Fibroblast of villous mesenchyme (primary cell): ENCODE measurements at regions not wholly inside any gene's neighbourhood (a gene's known extent, or its start where the extent isn't known, plus 50 kb on each side); places are given as distances from the start of the nearest gene placed in this dataset.

Experiments used
- DNase-seq: peaks from one replicate; pipeline ENCODE4 v3.0.0-alpha.2; 2010; ENCODE audit warnings: low read depth
- H3K4me3 ChIP-seq: 2 replicates; pipeline ENCODE4 v1.5.1; 2011; ENCODE audit warnings: low read depth, mild to moderate bottlenecking, low read length
- CTCF ChIP-seq: IDR thresholded peaks from 2 replicates; pipeline ENCODE4 v1.5.1; 2012; ENCODE audit warnings: low read depth, mild to moderate bottlenecking, low read length; ENCODE audit not compliant: insufficient read depth

- no peak for DNase-seq
- no peak for TF ChIP-seq CTCF
Measured at GRCh38 chr5:107776506-107776905, 105.8 kb upstream of the EFNA5 start.

GRCh38 chr5:107774316-107774715, 103.6 kb upstream of the EFNA5 start:
- H3K4me3 ChIP-seq, result no peak overlapping the region
- DNase-seq, result no peak
- TF ChIP-seq CTCF, result no peak

More at GRCh38 chr5:107776506-107776905, 105.8 kb upstream of the EFNA5 start:
- H3K4me3 ChIP-seq, result no peak overlapping the region

- no peak for TF ChIP-seq CTCF
- H3K4me3 ChIP-seq, result no peak overlapping the region
- DNase-seq, result no peak
Measured at GRCh38 chr5:107773479-107773878, 102.7 kb upstream of the EFNA5 start.

GRCh38 chr5:107772418-107773310, 101.9 kb upstream of the EFNA5 start:
- no peak for DNase-seq
- no peak for TF ChIP-seq CTCF
- no peak overlapping the region for H3K4me3 ChIP-seq

- DNase-seq, result no peak
- H3K4me3 ChIP-seq, result no peak overlapping the region
- TF ChIP-seq CTCF, result no peak
Measured at GRCh38 chr5:107771926-107772325, 101.2 kb upstream of the EFNA5 start.

- DNase-seq, result no peak
- no peak overlapping the region for H3K4me3 ChIP-seq
- no peak for TF ChIP-seq CTCF
Measured at GRCh38 chr5:107770051-107770450, 99.3 kb upstream of the EFNA5 start.
